GM19240 (cell line): ENCODE measurements at regions not wholly inside any gene's neighbourhood (a gene's known extent, or its start where the extent isn't known, plus 50 kb on each side); places are given as distances from the start of the nearest gene placed in this dataset.
"Not testable (repeated sequence)": the region's sequence is repeated elsewhere in the genome, so short reads cannot be mapped to it uniquely, and the experiment has no call there.

ENCODE experiments used
- DNase-seq: peaks from one replicate; pipeline ENCODE4 v3.0.0; 2011; ENCODE audit warnings: low spot score; ENCODE audit not compliant: insufficient read length

GRCh38 chr6:2611092-2611491 is 139.6 kb downstream of the MYLK4 start:
- DNase-seq, result no peak

DNA sequence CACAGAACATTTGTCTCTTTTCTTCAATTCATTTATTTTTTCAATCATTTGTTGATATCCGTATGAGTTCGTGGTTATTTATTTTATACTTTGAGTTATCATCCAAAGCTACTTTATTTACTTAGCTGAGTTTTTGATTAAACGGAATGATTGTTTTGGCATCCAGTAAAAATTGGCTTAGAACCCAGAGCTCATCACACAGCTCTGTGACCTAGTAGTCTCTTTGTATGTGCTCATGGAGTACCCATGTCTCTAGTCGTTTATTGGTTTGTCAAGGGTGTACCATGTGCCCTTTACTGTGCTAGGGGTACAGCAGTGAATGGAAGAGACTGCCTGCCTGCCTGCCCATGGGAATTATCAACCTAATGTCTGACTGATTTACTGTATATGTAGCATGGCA is 142.2 kb downstream of the MYLK4 start:
- no peak for DNase-seq

DNA sequence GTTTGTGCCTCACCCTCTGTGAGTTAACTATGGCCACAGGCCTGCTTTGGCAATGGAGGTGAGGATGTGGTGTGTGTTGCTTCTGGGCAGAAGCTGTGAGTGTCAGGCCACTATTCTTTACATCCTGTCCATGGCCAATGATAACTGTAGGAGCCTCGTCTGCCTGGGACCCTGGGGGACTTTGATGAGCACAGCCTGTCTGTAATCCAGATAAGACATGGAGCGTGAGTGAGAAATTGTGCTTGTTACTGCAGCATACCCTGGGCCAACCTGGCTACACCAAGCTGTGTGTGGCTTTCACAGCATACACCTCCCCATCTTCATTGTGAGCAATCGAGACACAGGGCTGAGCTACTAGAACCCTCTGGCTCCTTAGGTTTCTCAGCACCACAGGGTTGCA is 150.4 kb downstream of the MYLK4 start:
- DNase-seq, result no peak

DNA sequence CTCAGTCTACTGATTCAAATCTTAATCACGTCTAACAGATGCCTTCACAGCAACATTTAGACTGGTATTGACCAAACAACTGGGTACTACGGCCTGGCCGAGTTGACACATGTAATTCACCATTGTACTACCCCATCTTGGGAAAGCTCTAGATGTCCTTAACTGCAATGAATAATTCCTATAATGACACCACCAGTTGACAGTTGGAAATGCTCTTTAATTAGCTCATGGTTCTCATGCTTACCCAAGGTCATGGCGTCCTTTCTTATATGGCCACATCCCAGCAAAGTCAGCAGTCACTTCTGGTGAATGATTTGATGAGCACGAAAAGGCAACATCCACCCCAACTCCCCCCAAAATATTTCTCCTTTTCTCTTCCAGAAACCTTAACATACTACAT is 150.9 kb downstream of the MYLK4 start:
- no peak for DNase-seq

- DNase-seq, result no peak
Measured at GRCh38 chr6:2598867-2599266, 151.9 kb downstream of the MYLK4 start.

DNA sequence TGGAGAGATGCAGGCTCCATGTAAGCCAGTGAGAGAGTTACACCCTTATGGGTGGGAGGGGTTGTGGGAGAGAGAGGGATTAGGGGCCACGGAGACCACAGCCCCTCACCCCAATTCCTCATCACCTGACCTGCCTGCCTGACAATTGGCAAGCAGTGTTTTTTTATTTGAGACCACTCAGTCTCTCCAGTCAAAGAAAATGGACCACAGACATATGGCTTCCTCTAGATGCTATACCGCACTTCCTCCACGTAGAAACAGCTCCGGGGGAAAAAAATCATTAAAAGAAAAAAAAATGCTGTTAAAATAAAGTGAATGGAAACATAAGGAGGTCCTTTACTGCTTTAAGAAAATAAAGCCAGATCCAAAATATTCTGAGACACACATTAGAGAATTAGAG is 152.7 kb downstream of the MYLK4 start:
- DNase-seq, result no peak

DNA sequence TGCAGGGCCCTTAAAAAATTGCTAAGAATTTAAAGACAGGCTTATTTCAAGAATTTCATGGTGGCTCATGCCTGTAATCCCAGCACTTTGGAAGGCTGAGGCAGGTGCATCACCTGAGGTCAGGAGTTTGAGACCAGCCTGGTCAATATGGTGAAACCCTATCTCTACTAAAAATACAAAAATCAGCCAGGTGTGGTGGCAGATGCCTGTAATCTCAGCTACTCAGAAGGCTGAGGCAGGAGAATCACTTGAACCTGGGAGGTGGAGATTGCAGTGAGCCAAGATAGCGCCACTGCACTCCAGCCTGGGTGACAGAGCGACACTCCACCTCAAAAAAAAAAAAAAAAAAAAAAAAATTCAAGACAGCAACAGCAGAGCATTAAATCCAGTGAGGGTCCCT is 153.3 kb downstream of the MYLK4 start:
- DNase-seq, result not testable (repeated sequence)

DNA sequence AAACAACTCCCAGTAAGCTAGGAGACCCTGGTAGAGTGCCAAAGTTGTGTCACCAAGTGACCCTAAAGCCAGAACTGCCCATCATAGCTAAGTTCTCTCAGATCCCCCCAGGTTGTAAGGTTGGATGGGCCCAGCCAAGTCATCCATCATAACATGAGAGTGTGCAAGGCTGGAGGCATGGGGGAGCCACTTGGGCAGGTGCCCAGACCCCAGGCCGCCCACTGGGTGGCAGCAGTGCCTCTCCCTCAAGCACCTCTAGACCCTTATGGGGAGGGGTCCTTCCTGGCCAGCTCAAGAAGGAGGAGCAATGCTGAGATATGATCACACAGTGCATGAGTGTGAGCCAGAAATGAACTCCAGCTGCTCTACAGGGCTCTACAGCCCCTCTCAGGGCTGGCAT is 154.5 kb downstream of the MYLK4 start:
- DNase-seq, result no peak

DNA sequence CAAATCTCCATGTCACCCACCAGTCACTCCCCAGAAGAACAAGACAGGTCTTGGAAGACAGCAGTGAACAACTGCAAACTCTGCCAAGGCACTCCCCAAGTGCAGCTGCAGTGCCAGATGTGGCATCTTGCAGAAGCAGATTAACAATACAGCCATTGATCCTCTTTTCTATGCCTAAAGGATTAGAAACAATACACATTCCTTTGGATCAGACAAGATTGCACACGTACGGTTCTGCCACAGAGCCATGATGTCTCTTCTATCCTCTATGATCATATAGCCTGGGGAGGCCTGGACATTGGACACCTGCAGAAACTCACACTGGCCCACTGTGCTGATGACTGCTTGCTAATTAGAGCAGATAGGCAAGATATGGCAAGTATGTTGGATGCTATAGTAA is 155.9 kb downstream of the MYLK4 start:
- DNase-seq, result no peak

- no peak for DNase-seq
Measured at GRCh38 chr6:2593167-2593566, 157.6 kb downstream of the MYLK4 start.

GRCh38 chr6:2589171-2589661 is 161.5 kb downstream of the MYLK4 start:
- DNase-seq, result no peak

- DNase-seq, result no peak
Measured at GRCh38 chr6:2583459-2583858, 167.3 kb downstream of the MYLK4 start.

DNA sequence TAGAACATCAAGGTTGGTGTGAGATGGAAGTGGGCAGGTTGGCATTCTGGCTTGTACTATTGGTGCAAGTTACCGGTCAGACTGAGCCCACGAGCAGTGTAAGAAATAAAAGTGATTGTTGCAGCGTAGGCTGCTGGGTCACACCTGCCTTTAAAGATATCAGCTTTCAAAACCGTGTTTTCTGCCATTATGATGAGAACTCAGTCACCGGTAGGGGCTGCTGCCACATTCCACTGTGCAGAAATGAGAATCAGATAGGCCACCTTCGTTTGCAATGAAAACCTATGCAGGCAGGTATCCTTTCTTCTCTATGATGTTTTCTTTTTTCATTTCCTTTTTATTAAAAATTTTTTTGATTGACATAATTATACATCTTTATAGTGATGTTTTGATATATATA is 168.5 kb downstream of the MYLK4 start:
- no peak for DNase-seq

- DNase-seq, result no peak
Measured at GRCh38 chr6:2581611-2582010, 169.1 kb downstream of the MYLK4 start.

DNA sequence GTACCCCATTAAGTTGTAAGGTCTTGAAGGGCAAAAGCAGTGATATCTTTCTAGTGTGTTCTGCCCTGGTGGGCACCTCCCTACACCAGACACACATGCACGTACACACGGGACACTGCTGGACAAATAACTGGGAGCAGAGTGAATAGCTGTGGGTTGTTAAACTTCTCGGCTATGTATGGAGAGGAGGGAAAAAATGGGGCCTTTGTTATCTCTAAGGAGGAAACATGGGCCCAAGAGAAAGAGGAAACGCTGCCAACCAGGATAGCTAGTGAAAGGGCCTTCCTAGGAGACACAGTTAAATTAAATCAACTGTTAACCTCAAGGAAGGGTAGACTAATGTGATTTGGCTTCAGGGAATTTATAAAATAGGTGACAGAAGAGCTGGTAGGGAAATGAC is 169.7 kb downstream of the MYLK4 start:
- DNase-seq, result no peak

DNA sequence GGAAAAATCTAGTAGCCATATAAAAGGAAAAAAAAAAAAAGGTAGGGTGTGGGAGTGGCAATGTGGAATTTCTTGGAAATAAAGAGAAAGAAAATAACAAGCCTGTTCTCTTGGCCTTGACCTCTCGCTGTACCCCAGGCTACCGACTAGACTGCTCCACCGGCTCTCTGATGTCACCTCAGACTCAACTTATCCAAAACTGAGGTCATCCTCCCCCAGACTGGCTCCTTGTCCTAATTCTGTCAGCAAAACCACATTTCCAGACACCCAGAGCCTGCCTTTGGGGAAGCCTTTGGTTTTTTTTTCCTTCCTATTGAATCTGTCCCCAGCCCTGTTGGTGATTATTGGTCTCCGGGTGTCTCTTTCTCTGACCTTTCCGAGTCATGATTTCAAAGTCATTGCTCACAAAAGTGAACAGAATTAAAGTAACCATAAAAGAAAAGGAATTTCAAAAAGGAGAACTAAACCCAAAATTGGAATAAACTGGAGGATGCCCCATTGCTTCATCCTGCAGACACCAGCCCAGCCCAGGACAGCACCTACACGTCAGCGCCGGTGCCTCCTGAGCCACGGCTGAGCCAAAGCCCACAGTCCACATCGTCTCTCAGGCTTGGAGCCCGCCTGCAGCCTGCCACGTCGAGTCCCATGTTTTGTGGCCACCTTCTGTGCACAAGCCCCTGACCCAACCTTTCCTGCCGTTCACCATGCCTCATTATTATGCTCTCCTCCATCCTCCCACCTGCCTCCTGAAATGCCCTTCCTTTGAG is 170.7 kb downstream of the MYLK4 start:
- DNase-seq, result no peak

DNA sequence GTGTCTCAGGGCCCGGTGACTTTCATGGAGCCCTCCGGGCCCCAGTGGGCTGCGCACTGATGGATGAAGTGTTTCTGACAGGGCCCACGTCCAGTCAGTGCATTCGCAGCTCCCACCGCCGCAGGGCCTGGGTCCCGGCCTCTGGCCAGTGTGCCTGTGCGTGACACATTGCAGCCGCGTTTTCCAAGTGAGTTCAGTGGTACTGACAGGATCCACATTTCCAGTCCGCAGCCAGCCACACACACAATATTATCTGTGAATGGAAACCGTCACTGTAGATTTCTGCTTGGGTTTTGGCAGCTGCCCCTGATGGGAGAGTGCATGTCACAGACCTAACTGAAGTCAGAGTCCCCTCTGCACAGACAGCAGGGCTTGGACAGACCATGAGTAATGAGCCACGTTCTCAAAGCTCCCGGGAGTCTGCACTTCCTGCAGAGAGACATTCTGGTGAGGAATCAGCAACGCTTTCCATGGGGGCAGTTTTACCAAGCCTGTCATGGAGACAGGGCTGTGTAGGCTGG is 171.4 kb downstream of the MYLK4 start:
- no peak for DNase-seq

- DNase-seq, result no peak
Measured at GRCh38 chr6:2578767-2579166, 172.0 kb downstream of the MYLK4 start.

DNA sequence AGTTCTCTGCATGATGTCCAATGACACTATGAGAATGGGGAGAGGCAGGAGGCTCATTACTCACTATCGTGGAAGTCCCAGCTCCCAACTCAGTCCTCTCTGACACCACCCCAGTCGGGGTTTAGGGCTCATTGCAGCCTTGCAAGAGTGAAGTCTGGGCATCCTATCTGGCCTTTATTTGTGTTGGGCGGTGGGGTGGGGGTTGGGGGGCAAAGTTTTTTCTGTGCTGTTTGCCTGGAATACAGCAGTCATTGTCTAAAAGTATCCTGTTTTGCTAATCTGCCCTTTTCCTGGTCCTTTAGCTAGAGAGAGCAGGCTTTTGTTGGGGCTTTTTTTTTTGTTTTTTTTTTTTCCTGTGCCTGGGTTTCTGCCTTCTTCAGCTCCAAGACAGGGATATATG is 174.2 kb downstream of the MYLK4 start:
- no peak for DNase-seq

GRCh38 chr6:2575236-2575635 is 175.5 kb downstream of the MYLK4 start:
- no peak for DNase-seq

DNA sequence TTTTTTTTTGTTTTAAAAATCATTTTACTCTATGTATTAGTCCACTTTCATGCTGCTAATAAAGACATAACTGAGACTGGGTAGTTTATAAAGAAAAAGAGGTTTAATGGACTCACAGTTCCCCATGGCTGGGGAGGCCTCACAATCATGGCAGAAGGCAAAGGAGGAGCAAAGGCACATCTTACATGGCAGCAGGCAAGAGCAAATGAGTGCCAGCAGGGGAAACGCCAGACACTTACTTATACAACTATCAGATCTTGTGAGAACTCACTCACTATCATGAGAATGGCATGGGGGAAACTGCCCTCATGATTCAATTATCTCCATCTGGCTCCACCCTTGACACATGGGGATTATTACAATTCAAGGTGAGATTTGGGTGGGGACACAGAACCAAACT is 181.3 kb downstream of the MYLK4 start:
- DNase-seq, result not testable (repeated sequence)

GRCh38 chr6:2566048-2566447 is 184.7 kb downstream of the MYLK4 start:
- no peak for DNase-seq

DNA sequence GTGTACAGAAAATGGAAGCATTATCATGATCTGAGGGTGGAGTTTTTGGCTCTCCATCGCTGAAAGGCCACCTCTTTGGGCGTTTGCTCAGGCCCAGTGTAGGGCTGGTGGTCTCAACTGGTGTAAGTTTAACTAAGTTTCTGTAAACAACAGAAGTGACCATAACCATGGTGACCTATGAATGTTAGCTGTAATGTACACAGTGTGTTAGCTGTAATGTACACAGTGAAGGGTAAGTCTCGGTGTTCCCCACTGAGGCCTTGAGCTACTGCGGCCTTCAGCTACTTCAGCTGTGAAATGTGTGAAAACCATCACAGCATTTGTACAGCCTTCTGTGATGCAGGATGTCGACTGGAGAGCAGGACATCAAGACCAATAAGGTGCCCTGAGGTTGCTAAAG is 185.2 kb downstream of the MYLK4 start:
- DNase-seq, result no peak
